HG03175 (cell line): ENCODE measurements at regions not wholly inside any gene's neighbourhood (a gene's known extent, or its start where the extent isn't known, plus 50 kb on each side); places are given as distances from the start of the nearest gene placed in this dataset.

Experiments used
- ATAC-seq: cut with Tn5 transposase; IDR thresholded peaks from one replicate; pipeline ENCODE4 v1.9.1; 2021; ENCODE audit warnings: mild to moderate bottlenecking, moderate library complexity; ENCODE audit not compliant: unreplicated experiment

DNA sequence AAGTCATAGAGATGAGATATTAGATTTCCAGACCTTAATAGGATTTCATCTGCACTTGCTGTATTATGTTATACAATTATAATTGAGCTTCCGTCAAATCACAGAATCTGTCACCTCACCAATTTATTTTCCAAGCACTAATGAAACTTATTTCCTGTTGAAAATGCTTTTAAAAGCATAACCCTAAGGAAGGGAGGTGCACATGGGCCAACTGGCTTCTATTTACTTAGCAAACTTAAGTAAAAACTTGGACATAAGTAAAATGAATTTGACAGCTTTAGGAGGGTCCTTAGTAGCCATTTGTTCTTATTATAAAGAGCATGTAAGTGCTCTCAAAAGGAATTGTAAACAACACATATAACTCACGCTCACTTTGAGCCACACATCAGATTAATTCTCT is 462.2 kb upstream of the TMPO start:
- no peak for ATAC-seq

DNA sequence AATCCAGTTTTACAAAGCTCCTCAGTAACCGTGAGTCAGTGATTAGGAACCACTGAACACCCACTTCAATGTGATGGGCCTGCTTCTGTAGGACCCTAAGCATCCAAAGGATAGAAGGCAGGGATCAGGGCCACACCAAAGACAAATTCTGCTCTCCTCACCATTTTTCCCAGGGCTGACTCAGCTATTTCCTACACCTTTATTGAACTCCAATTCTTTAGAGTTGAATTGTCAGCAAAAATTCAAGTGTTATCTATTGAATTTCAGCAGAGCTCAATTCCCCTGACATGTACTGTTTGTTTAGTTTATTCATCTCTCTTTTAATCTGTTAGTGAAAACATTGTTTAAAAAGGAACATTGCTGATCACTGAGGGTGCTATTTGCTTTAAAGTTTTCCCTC is 457.7 kb upstream of the TMPO start:
- no peak for ATAC-seq

DNA sequence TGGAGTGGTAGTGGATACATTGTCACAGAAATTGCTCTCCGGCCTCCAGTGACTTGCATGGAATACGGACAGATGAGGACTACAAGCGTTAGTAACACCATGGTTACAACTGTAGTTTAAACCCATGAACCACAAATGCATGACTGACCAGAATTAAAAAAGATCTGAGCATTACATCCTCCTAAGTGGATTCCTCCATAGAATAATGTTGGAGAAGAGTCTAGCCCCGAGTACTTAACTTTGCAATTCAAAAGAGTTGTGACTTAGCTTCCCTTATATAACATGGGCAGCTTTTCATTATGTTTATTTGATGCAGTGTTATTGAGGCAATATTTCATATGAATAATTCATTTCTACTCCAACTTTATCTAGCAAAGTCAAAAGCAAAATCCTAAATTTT is 457.2 kb upstream of the TMPO start:
- ATAC-seq = no peak

DNA sequence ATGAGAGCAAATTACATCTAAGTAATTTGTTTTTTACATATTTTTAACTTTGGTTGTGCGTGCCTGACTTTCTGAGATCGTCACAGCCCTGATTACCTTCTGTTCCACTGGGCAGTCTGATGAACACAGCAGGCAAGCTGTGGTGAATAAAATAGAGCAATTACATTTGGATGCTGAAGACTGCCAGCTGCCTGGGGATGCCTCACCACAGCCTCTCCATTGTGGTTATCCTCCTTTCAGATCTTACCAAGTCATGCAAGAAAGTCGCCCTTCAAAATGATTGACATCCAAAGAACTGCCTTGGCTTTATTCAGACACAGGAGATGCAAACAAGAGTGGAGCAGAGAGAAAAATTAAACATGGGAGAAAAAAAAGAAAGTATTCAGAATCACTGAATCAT is 456.6 kb upstream of the TMPO start:
- no peak for ATAC-seq

DNA sequence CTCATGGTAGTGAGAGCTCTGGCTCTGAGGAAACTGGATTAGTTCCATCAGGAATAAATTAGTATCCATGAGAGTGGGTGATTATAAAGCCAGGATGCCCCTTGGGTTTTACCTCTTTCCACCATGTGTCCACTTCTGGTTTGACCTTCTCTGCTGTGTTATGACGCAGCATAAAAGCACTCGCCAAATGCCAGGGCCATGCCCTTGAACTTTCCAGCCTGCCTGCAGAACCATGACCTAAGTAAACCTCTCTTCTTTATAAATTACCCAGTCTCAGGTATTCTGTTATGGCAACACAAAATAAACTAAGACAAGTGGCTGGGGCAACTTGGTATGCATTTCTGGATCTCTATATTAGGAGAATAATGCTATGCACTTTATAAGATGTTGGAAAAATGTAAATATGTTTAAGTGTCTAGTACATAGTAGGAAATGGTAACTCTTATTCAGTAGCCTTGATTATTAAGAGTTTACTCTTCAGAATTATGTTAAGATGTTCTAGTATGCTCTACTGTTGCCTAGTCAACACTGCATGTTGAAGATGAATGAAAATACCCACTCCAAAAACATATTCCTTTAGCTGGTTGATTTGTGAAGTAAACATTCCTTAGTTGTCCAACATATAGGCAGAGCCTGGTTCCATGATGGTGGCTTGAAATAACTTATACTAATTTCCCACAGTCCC is 455.6 kb upstream of the TMPO start:
- ATAC-seq = no peak

DNA sequence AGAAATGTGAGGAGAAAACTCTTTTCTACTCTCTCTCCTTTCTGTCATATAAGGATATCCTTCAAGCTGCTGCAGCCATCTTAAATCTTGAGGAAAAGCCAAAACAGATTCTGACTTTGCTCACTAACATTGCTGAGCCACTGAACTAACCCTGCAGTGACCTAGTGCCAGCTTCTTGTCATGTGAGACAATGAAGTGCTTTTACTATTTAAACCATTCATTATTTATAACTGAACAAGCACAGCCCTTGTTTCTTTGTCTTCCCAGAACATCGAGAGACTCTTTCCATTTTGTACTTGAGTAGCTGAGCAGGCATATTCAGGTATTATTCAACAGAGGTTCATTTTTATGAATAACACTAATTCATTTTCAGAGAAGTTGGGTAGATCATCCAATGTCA is 455.0 kb upstream of the TMPO start:
- no peak for ATAC-seq

DNA sequence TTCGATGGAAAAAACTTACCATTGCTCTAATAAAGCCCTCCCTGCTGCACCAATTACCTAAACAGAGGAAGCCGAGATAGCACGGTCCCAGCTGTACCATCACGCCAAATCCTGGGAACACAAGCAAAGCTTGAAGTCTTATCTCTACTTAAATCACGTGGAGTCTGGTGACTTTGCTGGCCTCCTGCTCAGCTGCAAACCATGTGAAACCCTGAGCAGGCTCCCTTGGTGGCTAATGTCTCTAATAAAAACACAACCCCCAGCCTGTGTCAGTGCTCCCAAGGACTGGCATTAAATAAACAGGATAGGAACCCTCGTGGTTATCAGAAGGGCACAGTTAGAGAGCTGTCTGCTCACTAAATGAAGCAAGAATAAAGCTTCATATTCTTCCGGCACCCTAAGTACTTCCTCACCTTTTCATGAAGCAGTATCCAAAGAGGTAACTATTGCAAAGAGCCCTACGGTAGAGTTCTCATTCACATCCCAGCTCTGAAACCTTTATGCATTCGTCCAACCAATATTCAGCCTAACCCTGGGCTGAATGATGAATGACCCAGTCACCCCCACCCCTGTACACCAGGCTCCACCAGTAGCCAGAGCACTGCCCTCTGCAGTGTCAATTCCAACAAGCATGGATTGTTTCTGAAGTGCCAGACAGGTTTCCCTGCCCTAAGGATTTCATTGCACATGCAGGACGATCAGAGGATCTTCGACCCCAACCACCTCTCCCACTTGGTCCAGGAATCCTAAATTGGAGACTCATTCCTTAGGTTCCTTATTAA is 452.7 kb upstream of the TMPO start:
- no peak for ATAC-seq

DNA sequence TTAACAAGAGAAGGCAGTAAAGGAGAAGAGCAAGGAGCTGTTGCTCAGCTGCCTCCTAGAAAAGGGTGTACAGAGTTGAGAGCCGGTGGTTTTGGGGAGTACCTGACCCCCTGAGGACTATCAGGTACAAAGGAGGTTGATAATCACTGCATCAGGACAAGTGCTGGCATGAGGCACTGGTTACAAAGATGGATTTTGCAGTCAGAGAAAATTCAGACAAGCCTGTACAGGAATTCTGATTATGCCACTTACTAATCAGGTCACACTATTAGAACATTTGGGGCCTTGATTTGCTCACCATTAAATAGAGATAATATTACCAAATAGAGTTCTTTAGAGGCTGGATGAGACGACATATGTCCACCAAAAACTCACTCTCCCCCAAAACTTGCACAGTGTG is 450.9 kb upstream of the TMPO start:
- no peak for ATAC-seq

DNA sequence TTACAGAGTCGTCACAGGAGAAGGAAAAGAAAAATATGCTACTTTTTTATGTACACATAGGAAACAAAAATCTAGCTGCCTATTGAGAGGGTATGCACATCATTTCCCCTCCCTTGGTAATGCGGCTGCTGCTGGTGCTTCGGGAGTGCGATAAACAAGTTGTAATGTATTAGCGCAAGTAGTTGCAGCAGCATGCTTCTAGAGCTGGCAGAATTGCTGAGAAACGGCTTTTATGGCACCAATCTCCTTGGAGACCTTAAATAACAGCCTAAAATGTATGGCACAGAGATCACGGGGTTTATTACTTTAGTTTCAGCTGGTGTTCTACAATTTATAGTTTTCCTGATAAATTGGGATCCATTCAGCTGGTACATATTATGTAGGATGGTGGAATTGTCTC is 447.6 kb upstream of the TMPO start:
- no peak for ATAC-seq

DNA sequence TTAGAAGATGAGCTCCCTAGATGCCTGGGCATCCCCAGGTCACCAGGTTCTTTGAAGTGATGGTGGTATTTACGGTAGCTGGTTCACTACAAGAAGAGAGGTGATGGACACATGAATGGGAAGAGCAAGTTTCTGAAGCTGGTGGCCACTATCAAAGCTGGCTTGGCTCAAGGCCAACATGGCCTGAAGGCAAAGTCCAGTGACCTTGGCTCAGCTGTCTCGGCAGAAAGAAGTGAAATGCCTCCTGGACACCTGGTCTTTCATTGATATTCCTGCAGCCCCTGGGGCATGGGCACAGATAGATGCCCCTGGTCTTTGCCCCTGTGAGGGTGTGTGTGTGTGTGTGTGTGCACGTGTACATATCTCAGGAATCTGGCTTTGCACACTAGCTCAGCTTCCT is 441.8 kb upstream of the TMPO start:
- no peak for ATAC-seq

DNA sequence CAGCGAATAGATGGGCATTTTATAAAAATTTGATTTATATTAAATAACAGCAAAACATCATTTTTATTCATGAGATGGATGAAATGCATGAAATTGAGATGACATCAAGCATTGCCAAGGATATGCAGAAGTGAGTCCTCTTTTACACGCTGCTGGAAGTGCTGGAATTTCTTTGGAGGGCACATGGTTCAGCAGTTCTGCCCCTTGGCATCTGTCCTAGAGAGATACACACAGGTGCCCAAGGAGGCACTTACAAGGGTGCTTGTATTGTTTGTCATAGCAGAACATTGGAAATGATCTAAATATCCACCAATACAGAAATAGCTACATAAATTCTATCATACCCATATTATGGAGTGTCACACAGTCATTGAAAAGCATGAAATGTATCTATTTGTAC is 441.1 kb upstream of the TMPO start:
- no peak for ATAC-seq

DNA sequence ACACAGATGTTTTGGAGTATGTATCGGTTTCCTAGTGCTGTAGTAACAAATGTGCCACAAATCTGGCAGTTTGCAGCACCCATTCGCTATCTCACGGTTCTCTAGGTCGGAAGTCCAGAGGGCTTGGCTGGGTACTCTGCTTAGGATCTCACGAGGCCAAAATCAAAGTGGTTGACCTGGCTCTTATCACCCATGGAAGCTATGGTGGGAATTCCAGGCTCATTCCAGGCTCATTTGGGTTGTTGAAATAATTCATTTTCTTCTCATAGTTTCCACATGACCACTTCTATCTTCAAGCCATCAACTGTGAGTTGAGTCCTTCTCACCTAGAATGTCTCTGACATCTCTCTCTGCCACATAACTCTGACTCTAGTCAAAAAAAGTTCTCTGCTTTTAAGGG is 431.0 kb upstream of the TMPO start:
- no peak for ATAC-seq

DNA sequence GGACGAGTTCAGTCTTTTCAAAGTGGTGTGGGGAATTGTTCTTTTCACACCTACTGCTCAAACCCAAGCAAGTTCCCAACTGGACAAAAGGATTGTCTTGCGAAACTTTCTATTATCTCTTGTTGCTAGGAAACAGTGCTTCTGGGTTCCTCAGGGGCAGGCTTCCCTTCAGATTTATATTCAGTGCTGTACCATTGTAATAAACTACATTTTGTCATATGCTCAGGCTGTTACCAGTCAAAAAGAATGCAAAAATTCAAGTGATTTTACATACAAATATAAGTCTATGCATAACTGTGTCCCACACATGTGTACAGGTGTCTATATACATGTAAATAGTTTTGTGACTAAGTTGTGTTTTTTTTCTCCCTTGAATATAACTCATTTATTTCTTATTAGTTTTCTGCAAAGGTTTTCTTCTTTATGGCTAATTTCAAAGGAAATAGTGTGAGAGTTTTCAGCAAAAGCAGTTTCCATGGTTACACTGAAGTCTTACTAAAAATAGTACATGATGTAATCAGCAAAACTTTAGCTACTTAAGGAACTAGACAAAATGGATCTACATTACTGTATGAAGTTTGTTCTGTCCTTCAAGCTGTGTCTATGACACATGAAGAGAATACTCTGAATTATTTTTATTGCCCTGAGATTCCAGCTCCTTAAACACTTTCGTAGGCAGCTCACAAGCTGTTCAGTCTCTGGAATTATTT is 430.2 kb upstream of the TMPO start:
- ATAC-seq = no peak

DNA sequence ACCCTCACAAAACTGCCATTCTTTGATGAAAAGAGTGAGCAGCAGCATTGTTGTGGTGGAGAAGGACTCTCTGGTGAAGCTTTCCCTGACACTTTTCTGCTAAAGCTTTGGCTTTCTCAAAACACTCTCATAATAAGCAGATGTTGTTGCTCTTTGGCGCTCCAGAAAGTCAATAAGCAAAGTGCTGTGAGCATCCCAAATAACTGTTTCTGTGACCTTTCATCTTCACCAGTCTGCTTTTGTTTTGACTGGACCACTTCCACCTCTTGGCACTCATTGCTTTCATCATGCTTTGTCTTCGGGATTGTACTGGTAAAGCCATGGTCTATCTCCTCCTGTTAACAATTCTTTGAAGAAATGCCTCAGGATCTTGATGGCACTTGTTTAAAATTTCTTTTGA is 424.7 kb upstream of the TMPO start:
- ATAC-seq = no peak

DNA sequence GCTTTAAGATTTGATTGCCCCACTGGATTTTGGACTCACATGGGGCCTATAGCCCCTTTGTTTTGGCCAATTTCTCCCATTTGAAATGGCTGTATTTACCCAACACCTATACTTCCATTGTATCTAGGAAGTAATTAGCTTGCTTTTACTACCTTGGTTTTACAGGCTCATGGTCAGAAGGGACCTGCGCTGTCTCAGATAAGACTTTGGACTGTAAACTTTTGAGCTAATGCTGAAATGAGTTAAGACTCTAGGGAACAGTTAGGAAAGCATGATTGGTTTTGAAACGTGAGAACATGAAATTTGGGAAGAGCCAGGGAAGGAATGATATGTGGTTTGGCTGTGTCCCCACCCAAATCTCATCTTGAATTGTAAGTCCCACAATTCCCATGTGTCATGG is 419.0 kb upstream of the TMPO start:
- ATAC-seq = no peak

DNA sequence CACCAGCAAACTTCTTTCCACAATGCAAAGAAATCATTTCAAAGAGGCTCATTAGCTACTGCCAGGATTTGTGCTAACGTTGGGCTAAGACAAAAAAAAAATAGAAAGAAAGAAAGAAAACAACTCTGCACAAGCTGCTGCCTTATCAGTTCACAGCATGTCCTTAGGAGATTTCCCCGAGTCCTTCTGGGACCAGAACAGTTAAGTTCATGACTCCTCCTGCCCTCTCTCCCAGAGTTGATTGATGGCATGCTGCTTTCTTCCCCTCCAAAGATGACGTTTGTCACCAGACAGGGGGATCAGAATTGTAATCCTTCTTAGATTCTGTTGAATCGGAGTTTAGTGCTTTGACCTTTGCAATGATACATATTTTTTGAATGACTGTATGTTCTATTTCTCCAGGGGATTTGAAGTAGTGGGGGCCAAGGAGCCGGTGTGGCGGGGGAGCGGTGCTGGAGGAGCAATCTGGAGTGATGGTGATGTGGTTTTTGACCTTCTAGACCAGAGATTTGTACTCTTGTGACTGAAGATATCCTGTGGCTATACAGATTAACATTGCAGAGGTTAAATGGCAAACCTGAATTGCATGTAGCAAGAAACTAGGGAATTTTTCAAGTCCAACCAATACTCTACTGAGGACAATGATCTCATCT is 409.2 kb upstream of the TMPO start:
- no peak for ATAC-seq

DNA sequence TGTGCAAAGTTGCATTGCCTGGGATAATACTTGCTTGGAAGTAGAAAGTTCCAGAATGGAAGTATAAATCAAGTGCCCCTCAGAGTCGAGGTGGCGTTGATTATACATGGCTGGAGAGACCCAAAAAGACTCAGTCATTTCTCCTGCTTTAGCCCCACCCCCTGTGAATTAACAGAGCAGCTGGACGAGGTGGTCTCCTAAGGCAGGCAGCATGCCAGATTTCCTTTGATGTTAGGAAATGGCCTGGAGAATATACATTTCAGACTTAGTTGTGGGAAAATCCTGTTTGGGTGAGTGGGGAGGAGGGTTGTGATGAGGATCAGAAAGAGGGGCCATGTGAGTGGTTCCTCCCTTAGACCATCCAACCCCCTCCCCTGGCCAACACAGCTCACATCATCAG is 406.1 kb upstream of the TMPO start:
- no peak for ATAC-seq

DNA sequence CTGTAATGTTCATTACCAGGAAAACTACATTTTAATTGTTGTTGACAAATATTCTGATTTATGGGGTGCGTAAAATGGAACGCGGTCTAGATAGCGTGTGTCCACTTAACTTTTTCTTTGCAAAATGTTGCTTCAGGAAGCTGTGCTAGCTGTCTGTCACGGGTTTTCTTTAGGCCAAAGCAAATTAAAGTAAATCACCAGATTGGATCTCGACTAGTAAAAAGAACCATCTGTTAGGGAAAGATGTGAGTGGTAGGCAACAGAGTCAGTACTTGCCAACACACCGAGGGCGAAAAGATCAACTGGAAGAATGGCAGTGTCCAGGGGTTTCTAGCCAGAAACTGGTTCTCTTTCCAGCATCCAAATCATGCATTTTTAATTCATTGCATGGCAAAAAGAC is 404.9 kb upstream of the TMPO start:
- ATAC-seq = no peak

DNA sequence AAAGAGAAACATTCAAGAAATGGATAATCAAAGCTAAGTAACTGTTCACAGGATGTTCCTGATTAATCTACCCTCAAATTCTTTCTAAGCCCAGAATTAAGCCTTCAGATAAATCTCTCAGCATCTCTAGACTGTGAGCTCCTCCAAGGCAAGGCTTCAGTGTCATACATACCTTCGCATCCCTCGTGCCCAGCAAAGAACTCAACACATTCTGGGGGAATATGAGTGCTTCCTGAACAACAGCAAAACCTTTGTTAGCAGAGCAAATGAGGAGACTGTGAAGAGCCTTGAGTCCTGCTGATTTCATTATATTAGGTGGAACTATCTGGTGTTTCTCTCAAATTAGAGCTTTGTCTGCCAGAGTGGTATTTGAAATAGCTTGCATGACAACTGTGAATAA is 401.8 kb upstream of the TMPO start:
- no peak for ATAC-seq

DNA sequence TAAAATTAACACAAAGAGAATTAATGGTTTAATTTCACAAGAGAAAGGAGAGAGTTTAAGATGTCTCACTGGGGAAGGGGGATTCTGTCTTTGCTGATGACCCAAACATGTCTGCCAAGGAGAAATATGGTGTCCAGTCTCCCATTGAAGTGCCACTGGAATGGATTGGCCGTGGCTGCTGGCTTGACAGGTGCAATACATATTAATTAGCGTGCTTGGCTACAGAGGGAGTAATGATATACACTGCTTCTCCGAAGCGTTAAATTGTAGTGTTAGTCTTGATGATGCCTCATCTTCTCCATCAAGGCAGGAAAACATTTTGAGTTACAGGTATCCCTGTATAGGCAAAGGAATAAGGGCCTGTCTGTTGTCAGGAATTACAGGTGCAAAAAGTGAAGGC is 393.4 kb upstream of the TMPO start:
- no peak for ATAC-seq

DNA sequence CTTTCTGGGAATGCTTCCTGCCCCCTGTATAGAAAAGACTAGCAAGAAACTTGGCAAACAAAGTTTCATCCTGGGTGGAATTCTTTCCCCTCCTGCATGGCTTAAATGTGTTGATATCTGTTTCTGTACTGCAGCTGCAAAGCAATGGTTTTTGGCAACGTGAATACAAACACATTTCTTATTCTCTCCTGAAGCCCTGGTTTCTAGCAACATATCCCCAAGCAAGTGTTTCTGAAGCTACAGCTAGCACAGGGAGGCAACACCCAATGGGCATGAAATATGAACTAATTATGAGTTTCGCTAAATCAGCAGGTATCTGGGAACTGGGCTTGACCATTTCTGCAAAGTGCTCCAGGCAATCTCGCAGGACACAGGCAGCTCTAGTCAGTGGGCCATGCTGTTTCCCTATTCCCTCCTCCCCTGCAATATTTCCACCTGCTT is 392.3 kb upstream of the TMPO start:
- ATAC-seq = no peak
